ENCODE measurements at regions not wholly inside any gene's neighbourhood (a gene's known extent, or its start where the extent isn't known, plus 50 kb on each side); places are given as distances from the start of the nearest gene placed in this dataset.

DNA sequence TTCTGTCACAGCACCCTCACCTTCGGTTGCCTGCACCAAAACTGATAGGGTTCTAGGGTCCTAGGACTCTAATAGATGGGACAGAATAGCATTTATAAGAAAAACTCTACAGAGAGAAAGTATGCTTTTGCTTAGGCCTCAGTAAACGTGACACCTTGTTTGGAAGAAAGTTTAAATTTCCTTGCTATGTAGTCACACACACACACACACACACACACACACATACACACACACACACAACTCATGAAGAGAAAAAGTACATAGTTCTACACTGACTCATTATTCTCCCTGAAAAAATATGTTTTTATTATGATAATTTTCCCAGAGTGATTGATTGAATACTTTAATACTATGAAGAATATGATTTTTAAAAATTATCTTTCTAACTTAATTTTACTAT lies 220.8 kb upstream of the SNX19 start:
- ChIA-PET RAD21 (ENCODE audit: low non-redundant PET in 1 of 2, low total read pairs in 2 of 2, uncharacterized antibody in 2 of 2, unreplicated experiment in 2 of 2) (no interaction called here), POLR2A (no interaction called here), CTCF (no interaction called here)
- no peaks in the 10 kb centered on the region; a peak in 2 of 4 replicates for H3K9me3 ChIP-seq (ENCODE audit: control insufficient read depth in 1 of 2, insufficient read depth in 1 of 2, low read depth in 1 of 2, low read length in 2 of 2)
- no peak overlapping the region for H3K4me3 ChIP-seq (replicated peaks in 1 of 2; ENCODE audit: low read depth in 1 of 2, low read length in 2 of 2)
- BruUV-seq (replicated peaks) = no TSS peak
- no peaks in the 10 kb centered on the region for H3K36me3 ChIP-seq (ENCODE audit: control insufficient read depth in 1 of 2, insufficient read depth in 2 of 2, low read length in 2 of 2)
- H3K4me2 ChIP-seq (ENCODE audit: low read length) = no peak overlapping the region
- H3K27ac ChIP-seq (ENCODE audit: low read depth, low read length) = no peak overlapping the region
- intact Hi-C loops (cut with micrococcal nuclease) = no loop called here
- no peaks in the 10 kb centered on the region for H4K20me1 ChIP-seq (ENCODE audit: insufficient read depth)
- no peak for ATAC-seq
- H3K79me2 ChIP-seq (ENCODE audit: insufficient read depth, low read length) = no peaks in the 10 kb centered on the region
- H3K9me2 ChIP-seq (ENCODE audit: insufficient read depth) = no peaks in the 10 kb centered on the region
- DNase-seq (ENCODE audit: low read depth, low spot score) = no peak
- no peak overlapping the region for H2AFZ ChIP-seq (ENCODE audit: low read depth, low read length, poor library complexity, severe bottlenecking)
- H3K4me1 ChIP-seq (ENCODE audit: control insufficient read depth in 1 of 2, insufficient read depth in 2 of 2, low read length in 2 of 2) = no peaks in the 10 kb centered on the region
- no peaks in the 10 kb centered on the region for H3K27me3 ChIP-seq (ENCODE audit: insufficient read depth, low read length)
- no peak overlapping the region for H3K9ac ChIP-seq (ENCODE audit: low read length)
- TF ChIP-seq POLR2AphosphoS5 (IDR thresholded peaks at IDR 0.05; ENCODE audit: low read depth, low read length) (no peak), SP1 (IDR thresholded peaks at IDR 0.05; ENCODE audit: low read depth) (no peak), EGR1 (IDR thresholded peaks at IDR 0.05; ENCODE audit: low read depth) (no peak), RAD21 (IDR thresholded peaks at IDR 0.05; ENCODE audit: low read depth) (no peak), YY1 (IDR thresholded peaks at IDR 0.05; ENCODE audit: extremely low read depth, insufficient replicate concordance, low read depth, low read length) (no peak), TCF7L2 (IDR thresholded peaks at IDR 0.05; ENCODE audit: borderline replicate concordance, extremely low read depth, insufficient read depth, insufficient read length) (no peak)
- TF ChIP-seq, protein P1, sequence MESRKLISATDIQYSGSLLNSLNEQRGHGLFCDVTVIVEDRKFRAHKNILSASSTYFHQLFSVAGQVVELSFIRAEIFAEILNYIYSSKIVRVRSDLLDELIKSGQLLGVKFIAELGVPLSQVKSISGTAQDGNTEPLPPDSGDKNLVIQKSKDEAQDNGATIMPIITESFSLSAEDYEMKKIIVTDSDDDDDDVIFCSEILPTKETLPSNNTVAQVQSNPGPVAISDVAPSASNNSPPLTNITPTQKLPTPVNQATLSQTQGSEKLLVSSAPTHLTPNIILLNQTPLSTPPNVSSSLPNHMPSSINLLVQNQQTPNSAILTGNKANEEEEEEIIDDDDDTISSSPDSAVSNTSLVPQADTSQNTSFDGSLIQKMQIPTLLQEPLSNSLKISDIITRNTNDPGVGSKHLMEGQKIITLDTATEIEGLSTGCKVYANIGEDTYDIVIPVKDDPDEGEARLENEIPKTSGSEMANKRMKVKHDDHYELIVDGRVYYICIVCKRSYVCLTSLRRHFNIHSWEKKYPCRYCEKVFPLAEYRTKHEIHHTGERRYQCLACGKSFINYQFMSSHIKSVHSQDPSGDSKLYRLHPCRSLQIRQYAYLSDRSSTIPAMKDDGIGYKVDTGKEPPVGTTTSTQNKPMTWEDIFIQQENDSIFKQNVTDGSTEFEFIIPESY (IDR thresholded peaks at IDR 0.05; ENCODE audit: extremely low read depth, insufficient replicate concordance, low read length) = no peak

DNA sequence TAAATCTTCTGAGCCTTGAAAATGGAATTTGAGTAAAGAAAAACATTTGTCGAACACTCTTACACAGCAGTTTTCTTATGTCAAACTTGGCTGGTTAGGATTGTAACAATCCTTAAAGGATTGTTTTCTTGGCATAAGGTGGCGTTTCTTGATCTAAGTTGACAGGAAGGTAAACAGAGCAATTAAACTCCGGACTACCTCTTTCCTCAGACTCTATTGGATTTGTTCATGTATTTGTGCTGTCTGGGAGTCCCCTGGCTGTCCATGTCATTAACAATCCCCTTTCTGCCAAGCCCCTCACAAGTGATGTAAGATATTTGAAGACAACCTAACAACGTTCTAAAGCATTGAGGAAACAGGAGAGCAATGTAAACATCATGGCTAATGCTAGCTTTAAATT lies 222.5 kb upstream of the SNX19 start:
- RAD21 ChIA-PET (ENCODE audit: low non-redundant PET in 1 of 2, low total read pairs in 2 of 2, uncharacterized antibody in 2 of 2, unreplicated experiment in 2 of 2) = no interaction called here
- no peak overlapping the region for H3K9ac ChIP-seq (ENCODE audit: low read length)
- POLR2A ChIA-PET = no interaction called here
- no peaks in the 10 kb centered on the region; a peak in 2 of 4 replicates for H3K9me3 ChIP-seq (ENCODE audit: control insufficient read depth in 1 of 2, insufficient read depth in 1 of 2, low read depth in 1 of 2, low read length in 2 of 2)
- no peaks in the 10 kb centered on the region for H4K20me1 ChIP-seq (ENCODE audit: insufficient read depth)
- no peaks in the 10 kb centered on the region for H3K4me1 ChIP-seq (ENCODE audit: control insufficient read depth in 1 of 2, insufficient read depth in 2 of 2, low read length in 2 of 2)
- H3K4me2 ChIP-seq (ENCODE audit: low read length) = no peak overlapping the region
- ATAC-seq = no peak
- H2AFZ ChIP-seq (ENCODE audit: low read depth, low read length, poor library complexity, severe bottlenecking) = no peak overlapping the region
- H3K36me3 ChIP-seq (ENCODE audit: control insufficient read depth in 1 of 2, insufficient read depth in 2 of 2, low read length in 2 of 2) = no peaks in the 10 kb centered on the region
- DNase-seq (ENCODE audit: low read depth, low spot score) = no peak
- CTCF ChIA-PET = no interaction called here
- intact Hi-C loops (cut with micrococcal nuclease) = no loop called here
- no TSS peak for BruUV-seq (replicated peaks)
- no peaks in the 10 kb centered on the region for H3K27me3 ChIP-seq (ENCODE audit: insufficient read depth, low read length)
- H3K9me2 ChIP-seq (ENCODE audit: insufficient read depth) = no peaks in the 10 kb centered on the region
- H3K27ac ChIP-seq (ENCODE audit: low read depth, low read length) = no peak overlapping the region
- no peak for TF ChIP-seq EGR1 (IDR thresholded peaks at IDR 0.05; ENCODE audit: low read depth)
- TF ChIP-seq TCF7L2 (IDR thresholded peaks at IDR 0.05; ENCODE audit: borderline replicate concordance, extremely low read depth, insufficient read depth, insufficient read length) = no peak
- TF ChIP-seq SP1 (IDR thresholded peaks at IDR 0.05; ENCODE audit: low read depth) = no peak
- no peak for TF ChIP-seq ZNF274 (IDR thresholded peaks at IDR 0.05; ENCODE audit: low read depth, low read length)
- no peak for TF ChIP-seq POLR2A (IDR thresholded peaks at IDR 0.05; ENCODE audit: borderline replicate concordance, extremely low read depth, insufficient read depth, insufficient read length)
- no peak for TF ChIP-seq FOSL1 (IDR thresholded peaks at IDR 0.05; ENCODE audit: low read depth)
- TF ChIP-seq ZFX (IDR thresholded peaks at IDR 0.05) = no peak
- no peak for TF ChIP-seq EZH2 (IDR thresholded peaks at IDR 0.05)
- H3K79me2 ChIP-seq (ENCODE audit: insufficient read depth, low read length) = no peaks in the 10 kb centered on the region
- H3K4me3 ChIP-seq (replicated peaks in 1 of 2; ENCODE audit: low read depth in 1 of 2, low read length in 2 of 2) = no peak overlapping the region
